T-helper 2 cell treated with Interferon-gamma antibody and Interleukin-4, amounts not matched to agents 100 ng/mL and 5 ng/mL, for 36 hours (primary cell): ENCODE measurements at regions not wholly inside any gene's neighbourhood (a gene's known extent, or its start where the extent isn't known, plus 50 kb on each side); places are given as distances from the start of the nearest gene placed in this dataset.

Source experiments
- intact Hi-C: fragments of 100-400 bp; cut with micrococcal nuclease; formaldehyde crosslinking; loops from one replicate; pipeline ENCODE4 v1.15.1; 2023

- intact Hi-C loops = no loop called here
These were observed 55.6 kb upstream of the BCL2L14 start for GRCh38 chr12:12015073-12015685.

- intact Hi-C loops = no loop called here
These were observed 54.2 kb upstream of the BCL2L14 start for GRCh38 chr12:12016284-12017100.

GRCh38 chr12:12017135-12017581 is 53.6 kb upstream of the BCL2L14 start:
- intact Hi-C loops = no loop called here

- intact Hi-C loops = no loop called here
These were observed 52.9 kb upstream of the BCL2L14 start for GRCh38 chr12:12017798-12018197.

- intact Hi-C loops = no loop called here
These were observed 52.3 kb upstream of the BCL2L14 start for GRCh38 chr12:12018454-12018853.

GRCh38 chr12:12019881-12020280 is 50.9 kb upstream of the BCL2L14 start:
- intact Hi-C loops = no loop called here

GRCh38 chr12:12020762-12021161 is 50.0 kb upstream of the BCL2L14 start:
- intact Hi-C loops = no loop called here
